ENCODE measurements at regions not wholly inside any gene's neighbourhood (a gene's known extent, or its start where the extent isn't known, plus 50 kb on each side); places are given as distances from the start of the nearest gene placed in this dataset.
"Not testable (repeated sequence)": the region's sequence is repeated elsewhere in the genome, so short reads cannot be mapped to it uniquely, and the experiment has no call there.

GRCh38 chr3:6753536-6753935 lies 107.4 kb upstream of the GRM7 start:
- Histone ChIP-seq H4K20me1 (no peaks in the 10 kb centered on the region), H3K9ac (no peak overlapping the region), H3K36me3 (no peaks in the 10 kb centered on the region), H3K4me2 (no peak overlapping the region), H3K4me1 (0 out of 20 replicates have a peak, but pooled peaks cover 0 to 5% (median 0%) of the 10 kb centered on the region in 10 experiments), H3K27me3 (no peaks in the 10 kb centered on the region), H3K4me3 (no peak overlapping the region), H3K27ac (no peak overlapping the region), H3K9me3 (replicated peaks in 1 of 11) (peaks cover 0 to 7% (median 4%) of the 10 kb centered on the region in 11 experiments; a peak in 6 of 22 replicates)
- TF ChIP-seq Cebpa-rat (IDR thresholded peaks at IDR 0.05), result no peak

DNA sequence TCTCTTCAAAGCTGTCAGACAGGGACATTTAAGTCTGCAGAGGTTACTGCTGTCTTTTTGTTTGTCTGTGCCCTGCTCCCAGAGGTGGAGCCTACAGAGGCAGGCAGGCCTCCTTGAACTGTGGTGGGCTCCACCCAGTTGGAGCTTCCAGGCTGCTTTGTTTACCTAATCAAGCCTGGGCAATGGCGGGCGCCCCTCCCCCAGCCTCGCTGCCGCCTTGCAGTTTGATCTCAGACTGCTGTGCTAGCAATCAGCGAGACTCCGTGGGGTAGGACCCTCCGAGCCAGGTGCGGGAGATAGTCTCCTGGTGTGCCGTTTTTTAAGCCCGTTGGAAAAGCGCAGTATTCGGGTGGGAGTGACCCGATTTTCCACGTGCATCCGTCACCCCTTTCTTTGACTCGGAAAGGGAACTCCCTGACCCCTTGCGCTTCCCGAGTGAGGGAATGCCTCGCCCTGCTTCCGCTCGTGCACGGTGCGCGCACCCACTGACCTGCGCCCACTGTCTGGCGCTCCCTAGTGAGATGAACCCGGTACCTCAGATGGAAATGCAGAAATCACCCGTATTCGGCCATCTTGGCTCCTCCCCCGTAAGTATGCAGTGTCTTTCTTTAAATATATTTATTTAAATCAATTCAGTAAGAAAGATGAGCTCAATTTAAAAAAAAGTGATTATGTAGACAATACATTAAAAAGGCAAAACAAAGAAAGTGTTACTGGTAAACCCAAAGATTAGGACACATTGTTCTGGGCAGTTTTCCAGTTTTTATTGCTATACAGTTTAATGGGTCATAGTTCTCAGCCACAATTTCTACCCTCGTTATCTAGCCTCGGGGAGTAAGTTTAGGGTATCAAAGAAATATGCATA lies 91.2 kb upstream of the GRM7 start:
- H3K9me3 ChIP-seq (replicated peaks in 1 of 11); H4K20me1 ChIP-seq; H3K27me3 ChIP-seq; H3K36me3 ChIP-seq; H3K9ac ChIP-seq; H3K4me1 ChIP-seq; H3K4me2 ChIP-seq; H3K27ac ChIP-seq; H3K4me3 ChIP-seq: not testable (repeated sequence)

DNA sequence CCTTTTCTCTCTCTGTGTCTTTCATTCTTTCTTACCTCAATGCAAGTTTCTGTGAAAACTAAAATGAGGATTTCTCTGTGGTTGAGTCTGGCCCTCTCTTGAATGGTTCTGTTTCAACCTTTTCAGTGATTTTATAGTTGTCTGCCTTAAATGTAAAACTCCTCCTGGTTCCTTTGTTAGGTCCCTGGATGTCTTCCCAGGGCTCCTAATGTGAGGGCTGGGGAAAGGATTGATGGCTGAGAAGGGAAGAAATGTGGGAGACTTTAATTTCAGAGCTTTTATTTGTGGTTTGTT lies 90.6 kb upstream of the GRM7 start:
- no peaks in the 10 kb centered on the region for H3K9me3 ChIP-seq (replicated peaks in 1 of 11)
- TF ChIP-seq Cebpa-rat (IDR thresholded peaks at IDR 0.05), result no peak
- no peak overlapping the region for H3K4me3 ChIP-seq
- H3K4me2 ChIP-seq, result no peak overlapping the region
- H3K4me1 ChIP-seq, result no peaks in the 10 kb centered on the region
- no peak overlapping the region for H3K27ac ChIP-seq
- no peaks in the 10 kb centered on the region for H4K20me1 ChIP-seq
- H3K36me3 ChIP-seq, result no peaks in the 10 kb centered on the region
- H3K9ac ChIP-seq, result no peak overlapping the region
- H3K27me3 ChIP-seq, result no peaks in the 10 kb centered on the region

DNA sequence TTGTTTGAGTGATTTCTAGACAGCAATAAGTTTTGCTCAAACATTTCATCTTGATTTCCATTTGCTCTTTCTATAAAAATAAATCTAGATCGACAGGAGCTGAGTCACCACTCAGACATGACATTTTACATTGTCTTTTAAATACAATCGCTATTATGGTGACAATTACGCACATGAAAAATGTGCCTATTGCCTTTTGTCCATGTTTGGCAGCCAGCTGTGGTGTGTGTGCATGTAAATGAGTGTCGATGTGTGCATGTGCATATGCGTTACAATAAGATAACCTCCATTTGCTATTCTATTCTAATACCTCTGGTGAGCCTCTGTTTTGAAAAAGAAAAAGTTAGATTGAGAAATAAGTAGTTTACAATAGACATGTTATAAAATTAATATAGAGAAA lies 89.7 kb upstream of the GRM7 start:
- no peak for TF ChIP-seq Cebpa-rat (IDR thresholded peaks at IDR 0.05)
- H3K4me2 ChIP-seq, result no peak overlapping the region
- no peak overlapping the region for H3K9ac ChIP-seq

GRCh38 chr3:6779140-6779539 lies 81.8 kb upstream of the GRM7 start:
- Histone ChIP-seq H3K9me3 (replicated peaks in 1 of 11) (no peaks in the 10 kb centered on the region), H3K4me3 (no peak overlapping the region), H3K4me2 (no peak overlapping the region), H4K20me1 (no peaks in the 10 kb centered on the region), H3K36me3 (no peaks in the 10 kb centered on the region), H3K9ac (no peak overlapping the region), H3K27me3 (no peaks in the 10 kb centered on the region), H3K4me1 (no peaks in the 10 kb centered on the region), H3K27ac (no peak overlapping the region)
- no peak for TF ChIP-seq Cebpa-rat (IDR thresholded peaks at IDR 0.05)

More for the DNA sequence above, 89.7 kb upstream of the GRM7 start:
- Histone ChIP-seq H3K27me3 (no peaks in the 10 kb centered on the region), H3K36me3 (no peaks in the 10 kb centered on the region), H3K27ac (no peak overlapping the region), H4K20me1 (no peaks in the 10 kb centered on the region), H3K4me1 (no peaks in the 10 kb centered on the region), H3K9me3 (replicated peaks in 1 of 11) (no peaks in the 10 kb centered on the region), H3K4me3 (no peak overlapping the region)

- TF ChIP-seq Cebpa-rat (IDR thresholded peaks at IDR 0.05), result no peak
- Histone ChIP-seq H3K36me3 (no peaks in the 10 kb centered on the region), H3K4me2 (no peak overlapping the region), H3K27ac (no peak overlapping the region), H3K27me3 (no peaks in the 10 kb centered on the region), H3K9ac (no peak overlapping the region), H4K20me1 (no peaks in the 10 kb centered on the region), H3K9me3 (replicated peaks in 1 of 11) (no peaks in the 10 kb centered on the region), H3K4me3 (no peak overlapping the region), H3K4me1 (no peaks in the 10 kb centered on the region)
Measured at GRCh38 chr3:6781092-6781491, 79.8 kb upstream of the GRM7 start.

- TF ChIP-seq Cebpa-rat (IDR thresholded peaks at IDR 0.05), result no peak
- no peaks in the 10 kb centered on the region for H3K36me3 ChIP-seq
- H3K4me2 ChIP-seq, result no peak overlapping the region
- no peaks in the 10 kb centered on the region for H3K9me3 ChIP-seq (replicated peaks in 1 of 11)
- H4K20me1 ChIP-seq, result no peaks in the 10 kb centered on the region
- no peak overlapping the region for H3K4me3 ChIP-seq
- no peak overlapping the region for H3K27ac ChIP-seq
- no peaks in the 10 kb centered on the region for H3K4me1 ChIP-seq
- no peak overlapping the region for H3K9ac ChIP-seq
- no peaks in the 10 kb centered on the region for H3K27me3 ChIP-seq
Measured at GRCh38 chr3:6785726-6786125, 75.2 kb upstream of the GRM7 start.

DNA sequence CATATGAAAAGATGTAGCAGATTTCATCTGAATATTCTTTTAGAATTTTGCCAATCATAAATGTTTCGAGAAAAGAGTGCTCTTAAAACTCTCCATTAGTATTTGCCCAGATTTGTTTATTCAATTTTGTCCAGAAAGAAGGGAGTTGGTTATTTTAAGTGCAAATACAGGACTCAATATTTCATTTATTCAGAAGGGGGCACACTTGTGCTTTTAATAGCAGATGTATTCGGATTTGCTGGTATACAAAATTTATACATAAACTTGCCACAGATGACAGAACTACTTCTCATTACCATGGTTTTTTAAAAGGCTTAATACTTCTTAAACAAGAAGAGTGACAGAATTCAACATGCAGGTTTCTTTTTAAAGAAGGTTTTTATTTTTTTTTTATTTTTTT lies 69.8 kb upstream of the GRM7 start:
- H3K4me2 ChIP-seq, result no peak overlapping the region
- no peak for TF ChIP-seq Cebpa-rat (IDR thresholded peaks at IDR 0.05)
- H3K9me3 ChIP-seq (replicated peaks in 1 of 11), result no peaks in the 10 kb centered on the region
- no peaks in the 10 kb centered on the region for H3K4me1 ChIP-seq
- no peak overlapping the region for H3K4me3 ChIP-seq
- H3K27me3 ChIP-seq, result no peaks in the 10 kb centered on the region
- H3K9ac ChIP-seq, result no peak overlapping the region
- H4K20me1 ChIP-seq, result no peaks in the 10 kb centered on the region
- no peaks in the 10 kb centered on the region for H3K36me3 ChIP-seq
- H3K27ac ChIP-seq, result no peak overlapping the region

DNA sequence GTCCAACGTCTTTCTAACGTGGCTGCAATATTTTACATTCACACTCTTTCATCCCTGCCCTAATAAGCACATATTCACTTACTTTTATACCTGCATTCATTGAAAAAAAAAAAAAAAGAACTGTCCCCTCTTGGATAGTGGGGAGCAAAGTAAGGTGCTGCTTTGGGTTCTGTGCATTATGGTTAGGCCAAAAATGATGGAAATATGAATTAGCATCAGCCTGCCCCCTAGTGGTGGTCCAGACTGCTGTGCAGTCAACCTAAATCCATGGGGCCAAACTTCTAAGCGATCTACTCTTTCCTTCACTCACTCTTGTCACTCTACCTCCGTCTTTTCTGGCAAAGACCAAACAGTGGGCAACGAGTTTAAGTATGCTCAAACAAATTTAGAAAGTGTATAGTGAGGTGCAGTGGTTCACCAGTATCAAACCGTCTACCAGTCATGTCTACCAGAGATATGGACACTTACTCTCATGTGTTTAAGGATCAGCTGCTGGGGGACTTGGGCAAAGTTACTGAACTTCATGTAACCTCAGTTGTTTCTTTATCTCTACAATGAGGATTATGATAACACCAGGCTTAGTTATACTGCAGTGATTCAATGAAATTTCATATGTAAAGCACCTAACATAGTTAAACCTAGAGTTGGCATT lies 61.5 kb upstream of the GRM7 start:
- Histone ChIP-seq H3K27me3 (no peaks in the 10 kb centered on the region), H4K20me1 (no peaks in the 10 kb centered on the region), H3K27ac (no peak overlapping the region), H3K4me2 (no peak overlapping the region), H3K36me3 (no peaks in the 10 kb centered on the region), H3K9ac (no peak overlapping the region), H3K4me3 (no peak overlapping the region), H3K4me1 (no peaks in the 10 kb centered on the region), H3K9me3 (replicated peaks in 1 of 11) (no peaks in the 10 kb centered on the region)
- no peak for TF ChIP-seq Cebpa-rat (IDR thresholded peaks at IDR 0.05)

DNA sequence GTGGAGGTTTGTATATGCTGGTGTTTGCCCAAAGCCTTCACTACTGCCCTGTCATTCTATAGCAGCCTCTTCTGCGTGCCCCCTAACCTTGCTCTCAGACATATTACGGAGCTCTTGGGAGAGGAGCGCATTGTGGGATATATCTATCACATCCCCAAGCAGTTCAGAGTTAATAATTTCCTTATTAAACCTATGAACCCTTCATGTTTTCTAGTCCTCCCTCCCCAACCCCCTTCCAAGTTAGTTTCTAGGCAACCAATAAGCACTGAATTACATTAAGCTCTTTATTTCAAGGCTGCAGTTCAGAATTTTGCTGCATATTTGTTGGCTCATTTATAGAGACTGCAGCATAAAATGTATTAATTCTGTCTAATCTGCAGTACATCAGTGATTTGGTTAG lies 57.3 kb upstream of the GRM7 start:
- no peak overlapping the region for H3K4me3 ChIP-seq
- H3K9ac ChIP-seq, result no peak overlapping the region
- no peaks in the 10 kb centered on the region for H3K9me3 ChIP-seq (replicated peaks in 1 of 11)
- TF ChIP-seq Cebpa-rat (IDR thresholded peaks at IDR 0.05), result no peak
- no peaks in the 10 kb centered on the region for H3K36me3 ChIP-seq
- H4K20me1 ChIP-seq, result no peaks in the 10 kb centered on the region
- no peaks in the 10 kb centered on the region for H3K27me3 ChIP-seq
- peaks cover 0 to 11% (median under 1%) of the 10 kb centered on the region in 10 experiments; a peak in 6 of 20 replicates for H3K4me1 ChIP-seq
- no peak overlapping the region for H3K4me2 ChIP-seq
- H3K27ac ChIP-seq, result no peak overlapping the region

All from BLaER1 treated with 17β-estradiol and CSF1 and Interleukin-3, amounts not matched to agents 10 nM and 100 nM (cell line).